HAP-1 (cell line): ENCODE measurements at regions not wholly inside any gene's neighbourhood (a gene's known extent, or its start where the extent isn't known, plus 50 kb on each side); places are given as distances from the start of the nearest gene placed in this dataset.

Source experiments
- DNase-seq, 2 experiments: peaks; one replicate each; pipeline ENCODE4 v3.0.0-alpha.2; 2016 to 2020; ENCODE audit warnings: low spot score in 2 of 2
- H3K27me3 ChIP-seq: fragments of 250-450 bp; sonication (Bioruptor Pico); 2 replicates; pipeline ENCODE4 v1.5.1; 2020; ENCODE audit warnings: low read depth, mild to moderate bottlenecking, moderate library complexity
- H3K36me3 ChIP-seq: fragments of 250-450 bp; sonication (Bioruptor Pico); replicated peaks from 2 replicates; pipeline ENCODE4 v1.5.1; 2020; ENCODE audit warnings: mild to moderate bottlenecking
- H3K4me1 ChIP-seq: fragments of 250-450 bp; sonication (Bioruptor Pico); 2 replicates; pipeline ENCODE4 v1.5.1; 2020; ENCODE audit warnings: mild to moderate bottlenecking
- H3K4me3 ChIP-seq: fragments of 250-450 bp; sonication (Bioruptor Pico); 2 replicates; pipeline ENCODE4 v1.5.1; 2020; ENCODE audit warnings: mild to moderate bottlenecking, moderate library complexity
- H3K9me3 ChIP-seq: fragments of 250-450 bp; sonication (Bioruptor Pico); 2 replicates; pipeline ENCODE4 v1.5.1; 2020; ENCODE audit warnings: mild to moderate bottlenecking, moderate library complexity
- in situ Hi-C: fragments of 300-500 bp; cut with MboI; formaldehyde crosslinking; loops from 3 replicates; pipeline ENCODE4 v1.14.3; 2020; ENCODE audit warnings: low sequenced_read_pairs, inconsistent platforms, mixed read lengths

DNA sequence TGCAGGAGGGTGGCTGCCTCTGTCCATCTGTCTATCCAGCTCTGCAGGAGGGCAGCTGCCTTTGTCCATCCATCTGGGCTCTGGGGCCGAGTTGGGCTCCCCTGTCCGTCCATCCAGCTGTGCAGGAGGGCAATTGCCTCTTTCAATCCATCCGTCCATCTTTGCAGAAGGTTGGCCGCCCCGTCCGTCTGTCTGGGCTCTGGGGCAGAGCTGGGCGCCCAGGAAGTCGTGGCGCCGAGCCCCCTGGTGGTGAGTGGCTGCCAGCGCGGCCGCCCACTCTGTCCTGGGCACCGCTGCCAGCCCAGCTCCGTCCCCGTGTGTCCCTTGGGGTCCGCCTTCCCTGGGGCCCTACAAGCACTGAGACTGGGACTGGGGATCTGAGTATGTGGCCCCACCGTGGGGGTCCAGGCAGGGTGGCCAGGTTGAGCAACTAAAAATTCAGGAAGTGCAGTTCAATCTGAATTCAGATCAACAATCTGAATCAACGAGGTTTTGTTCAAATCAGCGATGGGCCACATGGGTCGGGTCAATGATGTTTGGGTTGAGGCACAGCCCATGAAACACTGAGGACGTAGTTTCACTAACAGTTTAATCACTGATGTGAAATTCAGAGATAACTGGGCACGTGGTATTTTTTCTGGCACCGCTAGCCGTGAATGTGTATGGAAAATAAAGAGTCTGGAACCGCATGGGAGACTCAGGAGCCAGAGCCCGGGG lies 99.1 kb upstream of the ACTRT2 start:
- no peak overlapping the region for H3K4me3 ChIP-seq
- H3K27me3 ChIP-seq, result peaks cover 48% of the 10 kb centered on the region
- peak in 1 of 2 experiments; percentile 62 for DNase-seq
- no peaks in the 10 kb centered on the region for H3K9me3 ChIP-seq
- H3K36me3 ChIP-seq, result no peaks in the 10 kb centered on the region
- in situ Hi-C loops, result loop anchor here (25.0 kb wide), 1 partner anchor 485 kb away; no protein-coding TSS in a partner anchor
- H3K4me1 ChIP-seq, result no peaks in the 10 kb centered on the region

GRCh38 chr1:2923351-2923750 lies 97.9 kb upstream of the ACTRT2 start:
- H3K9me3 ChIP-seq, result no peaks in the 10 kb centered on the region
- in situ Hi-C loops, result loop anchor here (25.0 kb wide), 1 partner anchor 486 kb away; no protein-coding TSS in a partner anchor
- no peaks in the 10 kb centered on the region for H3K36me3 ChIP-seq
- H3K4me3 ChIP-seq, result no peak overlapping the region
- H3K27me3 ChIP-seq, result peaks cover 54% of the 10 kb centered on the region
- DNase-seq, result no peak
- no peaks in the 10 kb centered on the region for H3K4me1 ChIP-seq

DNA sequence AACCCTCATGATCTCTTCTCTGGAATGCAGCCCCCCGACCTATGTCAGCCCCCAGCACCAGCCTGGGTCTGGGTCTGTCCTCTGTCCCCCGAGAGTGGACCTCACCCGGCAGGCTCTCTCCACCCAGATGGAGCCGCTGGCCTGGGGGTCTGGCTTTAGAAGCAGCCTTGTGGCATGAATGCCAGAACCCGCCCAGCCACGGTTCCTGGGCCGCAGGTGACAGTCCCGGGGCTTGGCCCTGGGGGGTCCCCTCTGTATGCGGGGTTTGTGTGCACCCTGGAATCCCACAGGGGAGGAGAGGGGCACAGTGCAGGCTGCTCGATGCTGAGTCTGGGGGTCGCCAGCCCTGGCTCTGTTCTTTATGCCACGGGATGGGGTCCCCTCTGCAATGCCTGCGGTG lies 96.0 kb upstream of the ACTRT2 start:
- Histone ChIP-seq H3K9me3 (no peaks in the 10 kb centered on the region), H3K4me1 (no peaks in the 10 kb centered on the region), H3K27me3 (peaks cover 53% of the 10 kb centered on the region), H3K4me3 (no peak overlapping the region), H3K36me3 (no peaks in the 10 kb centered on the region)
- in situ Hi-C loops, result no loop called here
- DNase-seq, result no peak

DNA sequence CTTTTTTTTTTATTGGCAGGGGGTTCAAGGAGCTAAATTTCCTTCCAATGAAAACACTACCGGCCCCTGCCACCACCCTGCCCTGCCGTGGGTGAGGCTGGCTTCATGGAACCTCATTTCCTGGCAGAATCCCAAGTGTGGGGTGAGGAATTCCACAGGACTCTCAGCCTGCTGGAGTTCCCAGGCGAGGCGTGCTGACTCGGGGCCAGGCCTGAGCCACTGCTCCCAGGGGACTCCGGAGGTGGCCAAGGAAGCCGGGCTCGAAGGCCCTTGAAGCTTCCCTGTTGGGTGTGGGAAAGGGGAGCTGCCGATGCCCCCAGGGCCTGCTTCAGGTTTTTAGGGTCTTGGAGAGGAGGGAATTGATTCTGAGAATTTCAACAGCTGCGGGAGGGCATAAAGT lies 95.3 kb upstream of the ACTRT2 start:
- no peaks in the 10 kb centered on the region for H3K9me3 ChIP-seq
- in situ Hi-C loops, result no loop called here

DNA sequence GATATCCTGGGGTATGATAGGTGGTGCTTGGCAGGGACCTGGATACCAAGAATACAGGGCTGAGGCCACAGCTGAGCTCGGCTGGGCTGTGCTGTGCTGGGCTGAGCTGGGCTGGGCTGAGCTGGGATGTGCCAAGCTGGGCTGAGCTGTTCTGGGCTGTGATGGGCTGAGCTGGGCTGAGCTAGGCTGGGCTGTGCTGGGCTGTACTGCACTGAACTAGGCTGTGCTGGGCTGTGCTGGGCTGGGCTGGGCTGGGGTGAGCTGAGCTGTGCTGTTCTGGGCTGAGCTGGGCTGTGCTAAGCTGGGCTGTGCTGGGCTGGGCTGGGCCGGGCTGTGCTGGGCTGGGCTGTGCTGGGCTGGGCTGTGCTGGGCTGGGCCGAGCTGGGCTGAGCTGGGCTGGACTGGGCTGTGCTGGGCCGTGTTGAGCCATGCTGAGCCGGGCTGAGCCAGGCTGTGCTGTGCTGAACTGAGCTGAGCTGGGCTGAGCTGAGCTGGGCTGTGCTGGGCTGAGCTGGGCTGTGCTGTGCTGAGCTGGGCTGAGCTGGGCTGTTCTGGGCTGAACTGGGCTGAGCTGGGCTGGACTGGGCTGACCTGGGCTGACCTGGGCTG lies 94.7 kb upstream of the ACTRT2 start:
- Histone ChIP-seq H3K27me3 (peaks cover 59% of the 10 kb centered on the region), H3K4me1 (no peaks in the 10 kb centered on the region), H3K4me3 (no peak overlapping the region), H3K36me3 (no peaks in the 10 kb centered on the region), H3K9me3 (no peaks in the 10 kb centered on the region)
- no peak for DNase-seq
- in situ Hi-C loops, result no loop called here

More for the DNA sequence above, 95.3 kb upstream of the ACTRT2 start:
- H3K4me3 ChIP-seq, result no peak overlapping the region
- DNase-seq, result no peak
- H3K27me3 ChIP-seq, result peaks cover 53% of the 10 kb centered on the region
- no peaks in the 10 kb centered on the region for H3K4me1 ChIP-seq
- no peaks in the 10 kb centered on the region for H3K36me3 ChIP-seq

GRCh38 chr1:2927393-2928360 lies 93.6 kb upstream of the ACTRT2 start:
- H3K36me3 ChIP-seq, result no peaks in the 10 kb centered on the region
- no peak for DNase-seq
- H3K4me3 ChIP-seq, result no peak overlapping the region
- in situ Hi-C loops, result no loop called here
- no peaks in the 10 kb centered on the region for H3K4me1 ChIP-seq
- H3K27me3 ChIP-seq, result peaks cover 63% of the 10 kb centered on the region
- H3K9me3 ChIP-seq, result no peaks in the 10 kb centered on the region

- H3K9me3 ChIP-seq, result no peaks in the 10 kb centered on the region
- in situ Hi-C loops, result no loop called here
- no peak for DNase-seq
Measured at GRCh38 chr1:2928366-2929325, 92.6 kb upstream of the ACTRT2 start.

DNA sequence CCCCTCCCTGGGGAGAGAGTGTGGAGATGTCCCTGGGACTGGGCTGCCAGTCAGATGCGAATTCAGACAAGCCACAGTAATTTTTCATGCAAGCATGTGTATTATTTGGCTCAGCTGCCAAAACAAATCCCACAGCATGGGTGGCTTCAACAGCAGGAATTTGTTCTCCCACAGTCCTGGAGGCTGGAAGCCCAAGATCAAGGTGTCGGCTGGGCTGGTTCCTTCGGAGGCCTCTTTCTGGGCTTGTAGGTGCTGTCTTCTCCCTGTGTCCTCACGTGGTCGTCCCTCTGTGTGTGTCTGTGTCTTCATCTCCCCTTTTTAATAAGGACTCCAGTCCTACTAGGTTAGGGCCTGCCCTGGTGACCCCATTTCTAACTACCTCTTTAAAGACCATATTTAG lies 91.9 kb upstream of the ACTRT2 start:
- Histone ChIP-seq H3K4me1 (no peaks in the 10 kb centered on the region), H3K4me3 (no peak overlapping the region), H3K36me3 (no peaks in the 10 kb centered on the region), H3K9me3 (no peaks in the 10 kb centered on the region), H3K27me3 (peaks cover 77% of the 10 kb centered on the region)
- no peak for DNase-seq
- in situ Hi-C loops, result no loop called here

More at GRCh38 chr1:2928366-2929325, 92.6 kb upstream of the ACTRT2 start:
- peaks cover 70% of the 10 kb centered on the region for H3K27me3 ChIP-seq
- no peak overlapping the region for H3K4me3 ChIP-seq
- no peaks in the 10 kb centered on the region for H3K36me3 ChIP-seq
- H3K4me1 ChIP-seq, result no peaks in the 10 kb centered on the region

DNA sequence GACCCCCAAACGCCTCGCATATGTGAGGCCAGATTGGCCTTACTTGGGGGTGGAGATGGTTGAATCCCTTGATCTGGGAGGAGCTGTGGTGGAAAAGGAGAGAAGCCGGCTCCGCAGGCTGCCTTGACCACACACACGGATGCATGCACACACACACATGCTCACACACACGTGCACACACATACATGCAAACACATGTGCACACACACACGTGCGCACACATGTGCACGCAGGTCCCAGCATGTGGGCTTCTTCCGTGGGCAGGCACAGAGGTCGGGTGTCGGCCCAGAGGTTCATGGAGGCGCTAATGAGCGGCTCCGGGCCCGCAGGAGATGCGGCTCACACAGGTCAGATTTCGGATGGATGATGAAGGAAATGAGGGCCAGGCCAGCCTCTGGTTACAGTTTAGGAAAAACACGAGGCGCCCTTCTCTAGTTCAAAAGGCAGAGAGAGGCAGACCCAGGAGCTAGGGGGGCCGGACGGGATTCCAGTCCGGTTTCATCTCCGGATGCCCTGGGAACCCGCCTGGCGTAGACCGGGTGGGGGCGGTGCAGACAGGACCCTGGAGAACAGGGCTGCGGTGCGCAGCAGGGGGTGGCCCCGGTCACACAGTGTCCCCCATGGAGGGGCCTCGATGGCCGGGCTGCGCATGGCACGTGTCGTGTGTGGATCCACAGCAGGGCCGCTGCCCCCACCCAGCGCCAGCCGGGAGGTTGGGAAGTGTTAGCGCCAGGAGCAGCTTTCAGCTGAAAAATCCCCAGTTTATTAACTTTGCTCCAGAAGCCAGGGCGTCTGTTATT lies 91.1 kb upstream of the ACTRT2 start:
- H3K27me3 ChIP-seq, result peaks cover 80% of the 10 kb centered on the region
- in situ Hi-C loops, result no loop called here
- H3K4me1 ChIP-seq, result no peaks in the 10 kb centered on the region
- H3K9me3 ChIP-seq, result no peaks in the 10 kb centered on the region
- H3K4me3 ChIP-seq, result no peak overlapping the region
- DNase-seq, result no peak
- H3K36me3 ChIP-seq, result no peaks in the 10 kb centered on the region

DNA sequence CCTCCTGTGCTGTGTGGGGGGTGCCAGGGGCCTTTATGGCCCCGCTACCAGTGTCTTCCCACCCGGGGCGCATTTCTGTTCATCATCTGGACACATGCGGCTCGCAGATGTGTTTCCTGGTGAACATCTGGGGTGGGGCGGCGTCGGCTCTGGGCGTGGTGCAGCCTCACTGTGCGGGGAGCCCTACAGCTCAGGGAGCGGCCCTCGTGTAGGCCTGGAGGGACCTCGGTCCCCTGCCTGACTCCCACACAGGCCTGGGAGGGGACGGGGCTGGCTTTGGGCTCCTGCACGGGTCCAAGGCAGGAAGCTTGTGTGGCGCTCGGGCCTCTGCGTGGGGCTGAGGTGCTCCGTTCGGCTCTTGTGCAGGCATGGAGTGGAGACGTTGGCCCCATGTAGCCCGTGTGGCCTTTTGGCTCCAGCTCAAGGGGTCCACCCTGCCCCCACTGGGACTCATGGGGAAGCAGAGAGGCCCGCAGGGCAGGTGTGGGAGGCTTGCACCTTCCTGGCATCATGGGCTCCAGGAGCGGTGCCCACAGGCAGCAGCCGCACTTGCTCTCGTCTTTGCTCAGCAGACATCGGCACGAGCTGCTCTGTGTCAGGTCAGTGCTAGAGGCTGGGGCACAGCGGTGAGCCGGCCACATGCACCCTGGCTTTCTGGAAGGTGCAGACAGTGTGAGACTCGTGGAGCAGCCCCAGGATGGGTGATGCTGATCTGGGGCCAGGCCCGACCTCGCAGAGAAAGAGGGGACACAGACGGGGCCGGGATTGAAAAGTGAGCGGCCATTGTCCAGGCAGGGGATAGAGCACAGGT lies 90.1 kb upstream of the ACTRT2 start:
- Histone ChIP-seq H3K9me3 (no peaks in the 10 kb centered on the region), H3K27me3 (peaks cover 72% of the 10 kb centered on the region), H3K36me3 (no peaks in the 10 kb centered on the region), H3K4me1 (no peaks in the 10 kb centered on the region), H3K4me3 (no peak overlapping the region)
- no peak for DNase-seq
- in situ Hi-C loops, result no loop called here

- Histone ChIP-seq H3K36me3 (no peaks in the 10 kb centered on the region), H3K9me3 (no peaks in the 10 kb centered on the region), H3K4me1 (no peaks in the 10 kb centered on the region), H3K27me3 (peaks cover 72% of the 10 kb centered on the region), H3K4me3 (no peak overlapping the region)
- DNase-seq, result no peak
- in situ Hi-C loops, result no loop called here
Measured at GRCh38 chr1:2931724-2932401, 89.4 kb upstream of the ACTRT2 start.
